ENCODE measurements at regions not wholly inside any gene's neighbourhood (a gene's known extent, or its start where the extent isn't known, plus 50 kb on each side); places are given as distances from the start of the nearest gene placed in this dataset.

DNA sequence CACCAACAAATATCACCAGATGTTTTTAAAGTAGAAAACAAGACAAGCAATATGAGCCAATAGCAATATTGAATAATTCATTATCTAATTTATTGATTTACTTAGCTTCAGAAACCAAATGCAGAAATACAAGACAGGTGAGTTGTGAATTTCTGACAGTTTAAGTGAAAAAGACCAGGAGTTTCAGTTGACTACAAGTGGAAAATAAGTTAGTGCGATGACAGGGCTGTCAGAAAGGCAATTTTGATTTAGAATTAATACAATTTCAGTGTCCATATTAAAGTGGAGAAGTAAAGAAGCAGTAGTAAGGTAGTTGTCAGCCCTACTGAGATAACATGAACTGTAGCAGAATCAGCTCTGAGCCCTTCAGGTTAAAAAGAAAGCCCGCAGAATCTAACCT, 1066.7 kb upstream of the ATXN8OS start:
- no peaks in the 10 kb centered on the region for H3K36me3 ChIP-seq (ENCODE audit: control insufficient read depth in 4 of 4, insufficient read depth in 3 of 4, low read depth in 1 of 4, low read length in 3 of 4)
- no peak overlapping the region for H3K9ac ChIP-seq (ENCODE audit: low read depth in 1 of 2, low read length in 2 of 2)
- 81% methylated on average over 2 of the region's 2 CpGs for WGBS
- no peaks in the 10 kb centered on the region for H3K9me3 ChIP-seq (ENCODE audit: control insufficient read depth in 4 of 4, low read length in 3 of 4)
- H3K27me3 ChIP-seq (ENCODE audit: control insufficient read depth in 4 of 4, insufficient read depth in 4 of 4, low read length in 3 of 4): no peaks in the 10 kb centered on the region
- no peak overlapping the region for H3K4me3 ChIP-seq (ENCODE audit: low read depth in 1 of 3, low read length in 3 of 3)
- no peak for DNase-seq (ENCODE audit: low spot score)
- no peak for TF ChIP-seq NR2F2 (IDR thresholded peaks at IDR 0.05)
- no peak for TF ChIP-seq HNF4G (IDR thresholded peaks at IDR 0.05)
- TF ChIP-seq, protein P1, sequence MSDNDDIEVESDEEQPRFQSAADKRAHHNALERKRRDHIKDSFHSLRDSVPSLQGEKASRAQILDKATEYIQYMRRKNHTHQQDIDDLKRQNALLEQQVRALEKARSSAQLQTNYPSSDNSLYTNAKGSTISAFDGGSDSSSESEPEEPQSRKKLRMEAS (IDR thresholded peaks at IDR 0.05): no peak
- TF ChIP-seq RAD21 (IDR thresholded peaks at IDR 0.05): no peak
- TF ChIP-seq EGR1 (IDR thresholded peaks at IDR 0.05; ENCODE audit: low read depth in 2 of 2): no peak
- no peak for TF ChIP-seq FOXA1 (IDR thresholded peaks at IDR 0.05)
- no peak for TF ChIP-seq HNF4A (conservative IDR thresholded peaks at IDR 0.05)
- no peak for TF ChIP-seq ZBTB33 (IDR thresholded peaks at IDR 0.05)
- no peak for TF ChIP-seq ATF3 (IDR thresholded peaks at IDR 0.05)
- no peak for TF ChIP-seq YY1 (IDR thresholded peaks at IDR 0.05)
- no peak for TF ChIP-seq FOXA2 (IDR thresholded peaks at IDR 0.05)
- TF ChIP-seq TAF1 (conservative IDR thresholded peaks at IDR 0.05): no peak
- TF ChIP-seq GABPA (IDR thresholded peaks at IDR 0.05 in 1 of 2, conservative IDR thresholded peaks at IDR 0.05 in 1 of 2): no peak
- no peak for TF ChIP-seq JUND (IDR thresholded peaks at IDR 0.05)
- TF ChIP-seq, protein P2, sequence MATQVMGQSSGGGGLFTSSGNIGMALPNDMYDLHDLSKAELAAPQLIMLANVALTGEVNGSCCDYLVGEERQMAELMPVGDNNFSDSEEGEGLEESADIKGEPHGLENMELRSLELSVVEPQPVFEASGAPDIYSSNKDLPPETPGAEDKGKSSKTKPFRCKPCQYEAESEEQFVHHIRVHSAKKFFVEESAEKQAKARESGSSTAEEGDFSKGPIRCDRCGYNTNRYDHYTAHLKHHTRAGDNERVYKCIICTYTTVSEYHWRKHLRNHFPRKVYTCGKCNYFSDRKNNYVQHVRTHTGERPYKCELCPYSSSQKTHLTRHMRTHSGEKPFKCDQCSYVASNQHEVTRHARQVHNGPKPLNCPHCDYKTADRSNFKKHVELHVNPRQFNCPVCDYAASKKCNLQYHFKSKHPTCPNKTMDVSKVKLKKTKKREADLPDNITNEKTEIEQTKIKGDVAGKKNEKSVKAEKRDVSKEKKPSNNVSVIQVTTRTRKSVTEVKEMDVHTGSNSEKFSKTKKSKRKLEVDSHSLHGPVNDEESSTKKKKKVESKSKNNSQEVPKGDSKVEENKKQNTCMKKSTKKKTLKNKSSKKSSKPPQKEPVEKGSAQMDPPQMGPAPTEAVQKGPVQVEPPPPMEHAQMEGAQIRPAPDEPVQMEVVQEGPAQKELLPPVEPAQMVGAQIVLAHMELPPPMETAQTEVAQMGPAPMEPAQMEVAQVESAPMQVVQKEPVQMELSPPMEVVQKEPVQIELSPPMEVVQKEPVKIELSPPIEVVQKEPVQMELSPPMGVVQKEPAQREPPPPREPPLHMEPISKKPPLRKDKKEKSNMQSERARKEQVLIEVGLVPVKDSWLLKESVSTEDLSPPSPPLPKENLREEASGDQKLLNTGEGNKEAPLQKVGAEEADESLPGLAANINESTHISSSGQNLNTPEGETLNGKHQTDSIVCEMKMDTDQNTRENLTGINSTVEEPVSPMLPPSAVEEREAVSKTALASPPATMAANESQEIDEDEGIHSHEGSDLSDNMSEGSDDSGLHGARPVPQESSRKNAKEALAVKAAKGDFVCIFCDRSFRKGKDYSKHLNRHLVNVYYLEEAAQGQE (IDR thresholded peaks at IDR 0.05): no peak
- TF ChIP-seq, protein P3, sequence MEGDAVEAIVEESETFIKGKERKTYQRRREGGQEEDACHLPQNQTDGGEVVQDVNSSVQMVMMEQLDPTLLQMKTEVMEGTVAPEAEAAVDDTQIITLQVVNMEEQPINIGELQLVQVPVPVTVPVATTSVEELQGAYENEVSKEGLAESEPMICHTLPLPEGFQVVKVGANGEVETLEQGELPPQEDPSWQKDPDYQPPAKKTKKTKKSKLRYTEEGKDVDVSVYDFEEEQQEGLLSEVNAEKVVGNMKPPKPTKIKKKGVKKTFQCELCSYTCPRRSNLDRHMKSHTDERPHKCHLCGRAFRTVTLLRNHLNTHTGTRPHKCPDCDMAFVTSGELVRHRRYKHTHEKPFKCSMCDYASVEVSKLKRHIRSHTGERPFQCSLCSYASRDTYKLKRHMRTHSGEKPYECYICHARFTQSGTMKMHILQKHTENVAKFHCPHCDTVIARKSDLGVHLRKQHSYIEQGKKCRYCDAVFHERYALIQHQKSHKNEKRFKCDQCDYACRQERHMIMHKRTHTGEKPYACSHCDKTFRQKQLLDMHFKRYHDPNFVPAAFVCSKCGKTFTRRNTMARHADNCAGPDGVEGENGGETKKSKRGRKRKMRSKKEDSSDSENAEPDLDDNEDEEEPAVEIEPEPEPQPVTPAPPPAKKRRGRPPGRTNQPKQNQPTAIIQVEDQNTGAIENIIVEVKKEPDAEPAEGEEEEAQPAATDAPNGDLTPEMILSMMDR (IDR thresholded peaks at IDR 0.05; ENCODE audit: low read depth, low read length, missing input control): no peak
- TF ChIP-seq RXRA (IDR thresholded peaks at IDR 0.05): no peak
- no peaks in the 10 kb centered on the region for H3K4me1 ChIP-seq (ENCODE audit: control insufficient read depth in 4 of 4, insufficient read depth in 4 of 4, low read length in 3 of 4)
- H3K27ac ChIP-seq (ENCODE audit: low read depth in 1 of 2, low read length in 2 of 2): no peak overlapping the region

DNA sequence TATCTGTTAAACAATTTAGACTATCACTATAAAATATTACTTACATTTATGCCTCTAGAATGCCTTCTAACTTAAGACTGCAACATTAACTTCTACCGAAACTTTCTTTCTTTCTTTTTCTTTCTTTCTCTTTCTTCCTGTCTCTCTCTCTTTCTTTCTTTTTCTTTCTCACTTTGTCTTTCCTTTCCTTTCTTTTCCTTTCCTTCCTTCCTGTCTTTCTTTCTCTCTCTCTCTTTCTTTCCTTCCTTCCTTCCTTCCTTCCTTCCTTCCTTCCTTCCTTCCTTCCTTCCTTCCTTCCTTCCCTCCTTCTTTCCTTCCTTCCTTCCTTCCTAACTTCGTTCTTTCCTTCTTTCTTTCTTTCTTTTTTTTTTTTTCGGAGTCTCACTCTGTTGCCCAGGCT, 1071.9 kb upstream of the ATXN8OS start:
- WGBS: 78% methylated on average over 3 of the region's 3 CpGs
- Histone ChIP-seq H3K27me3 (ENCODE audit: control insufficient read depth in 4 of 4, insufficient read depth in 4 of 4, low read length in 3 of 4) (no peaks in the 10 kb centered on the region), H3K4me3 (ENCODE audit: low read depth in 1 of 3, low read length in 3 of 3) (no peak overlapping the region), H3K27ac (ENCODE audit: low read depth in 1 of 2, low read length in 2 of 2) (no peak overlapping the region), H3K36me3 (ENCODE audit: control insufficient read depth in 4 of 4, insufficient read depth in 3 of 4, low read depth in 1 of 4, low read length in 3 of 4) (no peaks in the 10 kb centered on the region), H3K9ac (ENCODE audit: low read depth in 1 of 2, low read length in 2 of 2) (no peak overlapping the region), H3K4me1 (ENCODE audit: control insufficient read depth in 4 of 4, insufficient read depth in 4 of 4, low read length in 3 of 4) (no peaks in the 10 kb centered on the region), H3K9me3 (ENCODE audit: control insufficient read depth in 4 of 4, low read length in 3 of 4) (no peaks in the 10 kb centered on the region)
- DNase-seq (ENCODE audit: low spot score): no peak
- TF ChIP-seq HNF4G (IDR thresholded peaks at IDR 0.05) (no peak), SP1 (IDR thresholded peaks at IDR 0.05) (no peak), GABPA (IDR thresholded peaks at IDR 0.05 in 1 of 2, conservative IDR thresholded peaks at IDR 0.05 in 1 of 2) (no peak), EGR1 (IDR thresholded peaks at IDR 0.05; ENCODE audit: low read depth in 2 of 2) (no peak), FOXA2 (IDR thresholded peaks at IDR 0.05) (no peak), ZBTB33 (IDR thresholded peaks at IDR 0.05) (no peak), RAD21 (IDR thresholded peaks at IDR 0.05) (no peak), NR2F2 (IDR thresholded peaks at IDR 0.05) (no peak), JUND (IDR thresholded peaks at IDR 0.05) (no peak), YY1 (IDR thresholded peaks at IDR 0.05) (no peak)
- TF ChIP-seq, protein P2 (IDR thresholded peaks at IDR 0.05): no peak
- TF ChIP-seq, protein P1 (IDR thresholded peaks at IDR 0.05): no peak
